ENCODE measurements at regions not wholly inside any gene's neighbourhood (a gene's known extent, or its start where the extent isn't known, plus 50 kb on each side); places are given as distances from the start of the nearest gene placed in this dataset.

- Mint-ChIP-seq H3K27me3 (peaks cover 9% of the 10 kb centered on the region), H3K4me1 (ENCODE audit: low read depth) (no peaks in the 10 kb centered on the region), H3K36me3 (ENCODE audit: low read depth) (no peaks in the 10 kb centered on the region), H3K9me3 (peaks cover 9% of the 10 kb centered on the region), H3K4me3 (no peak overlapping the region), H3K27ac (no peak overlapping the region)
- intact Hi-C loops (cut with micrococcal nuclease): no loop called here
Observed at GRCh38 chr9:90408659-90409058, 234.0 kb downstream of the DIRAS2 start.

- H3K36me3 Mint-ChIP-seq (ENCODE audit: low read depth): no peaks in the 10 kb centered on the region
Observed at GRCh38 chr9:90419221-90419851, 223.3 kb downstream of the DIRAS2 start.

GRCh38 chr9:90420211-90420610 is 222.4 kb downstream of the DIRAS2 start:
- Mint-ChIP-seq H3K9me3 (no peaks in the 10 kb centered on the region), H3K27ac (no peak overlapping the region), H3K4me3 (no peak overlapping the region), H3K4me1 (ENCODE audit: low read depth) (no peaks in the 10 kb centered on the region), H3K36me3 (ENCODE audit: low read depth) (no peaks in the 10 kb centered on the region), H3K27me3 (peaks cover 7% of the 10 kb centered on the region)
- intact Hi-C loops (cut with micrococcal nuclease): no loop called here

More at GRCh38 chr9:90419221-90419851, 223.3 kb downstream of the DIRAS2 start:
- no peak overlapping the region for H3K4me3 Mint-ChIP-seq
- peaks cover 7% of the 10 kb centered on the region for H3K27me3 Mint-ChIP-seq
- H3K4me1 Mint-ChIP-seq (ENCODE audit: low read depth): no peaks in the 10 kb centered on the region
- intact Hi-C loops (cut with micrococcal nuclease): no loop called here
- no peak overlapping the region for H3K27ac Mint-ChIP-seq
- no peaks in the 10 kb centered on the region for H3K9me3 Mint-ChIP-seq

- intact Hi-C loops (cut with micrococcal nuclease): no loop called here
- H3K4me1 Mint-ChIP-seq (ENCODE audit: low read depth): no peaks in the 10 kb centered on the region
- H3K36me3 Mint-ChIP-seq (ENCODE audit: low read depth): no peaks in the 10 kb centered on the region
- no peak overlapping the region for H3K4me3 Mint-ChIP-seq
- H3K27ac Mint-ChIP-seq: no peak overlapping the region
- peaks cover 7% of the 10 kb centered on the region for H3K27me3 Mint-ChIP-seq
- H3K9me3 Mint-ChIP-seq: no peaks in the 10 kb centered on the region
Observed at GRCh38 chr9:90420768-90421513, 221.7 kb downstream of the DIRAS2 start.

GRCh38 chr9:90421786-90422185 is 220.8 kb downstream of the DIRAS2 start:
- Mint-ChIP-seq H3K27me3 (peaks cover 8% of the 10 kb centered on the region), H3K36me3 (ENCODE audit: low read depth) (no peaks in the 10 kb centered on the region), H3K27ac (no peak overlapping the region), H3K4me3 (no peak overlapping the region), H3K4me1 (ENCODE audit: low read depth) (no peaks in the 10 kb centered on the region), H3K9me3 (no peaks in the 10 kb centered on the region)
- intact Hi-C loops (cut with micrococcal nuclease): no loop called here

- H3K4me3 Mint-ChIP-seq: no peak overlapping the region
- H3K27me3 Mint-ChIP-seq: peaks cover 9% of the 10 kb centered on the region
- no peaks in the 10 kb centered on the region for H3K4me1 Mint-ChIP-seq (ENCODE audit: low read depth)
- H3K9me3 Mint-ChIP-seq: no peaks in the 10 kb centered on the region
- H3K27ac Mint-ChIP-seq: no peak overlapping the region
- no peaks in the 10 kb centered on the region for H3K36me3 Mint-ChIP-seq (ENCODE audit: low read depth)
- intact Hi-C loops (cut with micrococcal nuclease): no loop called here
Observed at GRCh38 chr9:90423661-90424193, 218.9 kb downstream of the DIRAS2 start.

GRCh38 chr9:90428517-90428916 is 214.1 kb downstream of the DIRAS2 start:
- intact Hi-C loops (cut with micrococcal nuclease): no loop called here
- no peak overlapping the region for H3K27ac Mint-ChIP-seq
- no peaks in the 10 kb centered on the region for H3K9me3 Mint-ChIP-seq
- peaks cover 15% of the 10 kb centered on the region for H3K27me3 Mint-ChIP-seq
- H3K36me3 Mint-ChIP-seq (ENCODE audit: low read depth): no peaks in the 10 kb centered on the region
- H3K4me1 Mint-ChIP-seq (ENCODE audit: low read depth): no peaks in the 10 kb centered on the region
- no peak overlapping the region for H3K4me3 Mint-ChIP-seq

GRCh38 chr9:90432951-90433350 is 209.7 kb downstream of the DIRAS2 start:
- intact Hi-C loops (cut with micrococcal nuclease): no loop called here
- H3K4me3 Mint-ChIP-seq: no peak overlapping the region
- H3K4me1 Mint-ChIP-seq (ENCODE audit: low read depth): no peaks in the 10 kb centered on the region
- peaks cover 25% of the 10 kb centered on the region for H3K27me3 Mint-ChIP-seq
- no peak overlapping the region for H3K27ac Mint-ChIP-seq
- H3K36me3 Mint-ChIP-seq (ENCODE audit: low read depth): no peaks in the 10 kb centered on the region
- no peaks in the 10 kb centered on the region for H3K9me3 Mint-ChIP-seq

GRCh38 chr9:90433398-90433941 is 209.2 kb downstream of the DIRAS2 start:
- Mint-ChIP-seq H3K9me3 (no peaks in the 10 kb centered on the region), H3K27ac (no peak overlapping the region), H3K4me1 (ENCODE audit: low read depth) (no peaks in the 10 kb centered on the region), H3K27me3 (peaks cover 25% of the 10 kb centered on the region), H3K36me3 (ENCODE audit: low read depth) (no peaks in the 10 kb centered on the region), H3K4me3 (no peak overlapping the region)
- intact Hi-C loops (cut with micrococcal nuclease): no loop called here

GRCh38 chr9:90441814-90442213 is 200.8 kb downstream of the DIRAS2 start:
- Mint-ChIP-seq H3K4me3 (no peak overlapping the region), H3K36me3 (ENCODE audit: low read depth) (no peaks in the 10 kb centered on the region), H3K4me1 (ENCODE audit: low read depth) (no peaks in the 10 kb centered on the region), H3K27me3 (peaks cover 14% of the 10 kb centered on the region), H3K27ac (no peak overlapping the region), H3K9me3 (no peaks in the 10 kb centered on the region)
- intact Hi-C loops (cut with micrococcal nuclease): no loop called here

GRCh38 chr9:90442723-90443122 is 199.9 kb downstream of the DIRAS2 start:
- Mint-ChIP-seq H3K4me1 (ENCODE audit: low read depth) (no peaks in the 10 kb centered on the region), H3K27ac (no peak overlapping the region), H3K9me3 (no peaks in the 10 kb centered on the region), H3K36me3 (ENCODE audit: low read depth) (no peaks in the 10 kb centered on the region), H3K27me3 (peaks cover 12% of the 10 kb centered on the region), H3K4me3 (no peak overlapping the region)
- intact Hi-C loops (cut with micrococcal nuclease): no loop called here

- H3K4me3 Mint-ChIP-seq: no peak overlapping the region
- no peaks in the 10 kb centered on the region for H3K36me3 Mint-ChIP-seq (ENCODE audit: low read depth)
- H3K27me3 Mint-ChIP-seq: peaks cover 11% of the 10 kb centered on the region
- no peaks in the 10 kb centered on the region for H3K9me3 Mint-ChIP-seq
- intact Hi-C loops (cut with micrococcal nuclease): no loop called here
- H3K4me1 Mint-ChIP-seq (ENCODE audit: low read depth): no peaks in the 10 kb centered on the region
- H3K27ac Mint-ChIP-seq: no peak overlapping the region
Observed at GRCh38 chr9:90444609-90445204, 197.9 kb downstream of the DIRAS2 start.

- Mint-ChIP-seq H3K4me1 (ENCODE audit: low read depth) (no peaks in the 10 kb centered on the region), H3K4me3 (no peak overlapping the region), H3K9me3 (no peaks in the 10 kb centered on the region), H3K27ac (no peak overlapping the region), H3K27me3 (peaks cover 7% of the 10 kb centered on the region), H3K36me3 (ENCODE audit: low read depth) (no peaks in the 10 kb centered on the region)
- intact Hi-C loops (cut with micrococcal nuclease): no loop called here
Observed at GRCh38 chr9:90445391-90445790, 197.2 kb downstream of the DIRAS2 start.

All from dendritic cell treated with granulocyte-macrophage colony-stimulating factor and Interleukin-4, amounts not matched to agents 40 ng/mL and 50 ng/mL, for 4 days (primary cell).